GM12878 (cell line): ENCODE measurements at regions not wholly inside any gene's neighbourhood (a gene's known extent, or its start where the extent isn't known, plus 50 kb on each side); places are given as distances from the start of the nearest gene placed in this dataset.

Source experiments
- ASH2L ChIP-seq: fragments of 300-600, 200-600 bp; sonication (generic); IDR thresholded peaks from 2 replicates; pipeline ENCODE4 v1.6.1; 2017; ENCODE audit warnings: low read depth, mild to moderate bottlenecking, borderline replicate concordance
- BHLHE40 ChIP-seq, 2 experiments: fragments of 450-650 bp in 1 of 2; IDR thresholded peaks; 2 replicates each; pipeline ENCODE4 v1.6.1; 2011 to 2017; ENCODE audit warnings: low read depth in 2 of 2, borderline replicate concordance in 1 of 2, improper control_type of control experiment in 1 of 2, low read length in 1 of 2, mild to moderate bottlenecking in 1 of 2
- ETV6 ChIP-seq, 2 experiments: fragments of 450-650 bp in 1 of 2; IDR thresholded peaks in 1 of 2; conservative IDR thresholded peaks in 1 of 2; 2 replicates each; pipeline ENCODE4 v1.6.1; 2014; ENCODE audit warnings: antibody characterized with exemption in 1 of 2, borderline replicate concordance in 1 of 2, low read depth in 1 of 2, mild to moderate bottlenecking in 1 of 2, moderate library complexity in 1 of 2
- EZH2 ChIP-seq: IDR thresholded peaks from 2 replicates; pipeline ENCODE4 v1.6.1; 2012; ENCODE audit warnings: low read depth, mild to moderate bottlenecking, control low read depth, inconsistent platforms, low read length, borderline replicate concordance; ENCODE audit not compliant: control insufficient read depth
- FOXK2 ChIP-seq: fragments of 450-650 bp; IDR thresholded peaks from 2 replicates; pipeline ENCODE4 v1.6.1; 2017; ENCODE audit warnings: mild to moderate bottlenecking, moderate library complexity
- IKZF1 ChIP-seq: fragments of 450-650 bp; conservative IDR thresholded peaks from 2 replicates; pipeline ENCODE4 v1.6.1; 2017; ENCODE audit warnings: antibody characterized with exemption, mild to moderate bottlenecking
- LARP7 ChIP-seq: fragments of 450-650 bp; IDR thresholded peaks from 2 replicates; pipeline ENCODE4 v1.6.1; 2017; ENCODE audit warnings: mild to moderate bottlenecking
- MLLT1 ChIP-seq: fragments of 450-650 bp; IDR thresholded peaks from 2 replicates; pipeline ENCODE4 v1.6.1; 2016; ENCODE audit warnings: mild to moderate bottlenecking
- NFXL1 ChIP-seq: fragments of 450-650 bp; IDR thresholded peaks from 2 replicates; pipeline ENCODE4 v1.6.1; 2017; ENCODE audit warnings: antibody characterized with exemption, mild to moderate bottlenecking, borderline replicate concordance
- PKNOX1 ChIP-seq: fragments of 450-650 bp; IDR thresholded peaks from 2 replicates; pipeline ENCODE4 v1.6.1; 2016; ENCODE audit warnings: mild to moderate bottlenecking
- PML ChIP-seq: IDR thresholded peaks from 2 replicates; pipeline ENCODE4 v1.6.1; 2012; ENCODE audit warnings: low read length, inconsistent platforms
- POLR2A ChIP-seq: IDR thresholded peaks from 2 replicates; pipeline ENCODE4 v1.6.1; 2011; ENCODE audit warnings: low read depth, mild to moderate bottlenecking, low read length
- RB1 ChIP-seq: fragments of 450-650 bp; formaldehyde crosslinking; IDR thresholded peaks from 2 replicates; pipeline ENCODE4 v1.6.1; 2017; ENCODE audit warnings: mild to moderate bottlenecking, borderline replicate concordance
- RCOR1 ChIP-seq: conservative IDR thresholded peaks from 2 replicates; pipeline ENCODE4 v1.6.1; 2012; ENCODE audit warnings: low read depth, low read length, improper control_type of control experiment
- SMARCA5 ChIP-seq: fragments of 450-650 bp; IDR thresholded peaks from 2 replicates; pipeline ENCODE4 v1.6.1; 2017; ENCODE audit warnings: mild to moderate bottlenecking
- SMC3 ChIP-seq: IDR thresholded peaks from 2 replicates; pipeline ENCODE4 v1.6.1; 2011; ENCODE audit warnings: low read length, improper control_type of control experiment, borderline replicate concordance
- SPI1 ChIP-seq: IDR thresholded peaks from 2 replicates; pipeline ENCODE4 v1.6.1; 2011; ENCODE audit warnings: low read depth, mild to moderate bottlenecking, low read length, moderate library complexity, borderline replicate concordance; ENCODE audit not compliant: insufficient read depth
- SUZ12 ChIP-seq: fragments of 200-600 bp; sonication (generic); IDR thresholded peaks from one replicate; pipeline ENCODE4 v1.6.1; 2018; ENCODE audit warnings: antibody characterized with exemption, mild to moderate bottlenecking; ENCODE audit not compliant: unreplicated experiment
- TAF1 ChIP-seq: IDR thresholded peaks from 2 replicates; pipeline ENCODE4 v1.6.1; 2011; ENCODE audit warnings: mild to moderate bottlenecking, low read depth, low read length, borderline replicate concordance
- USF2 ChIP-seq: IDR thresholded peaks from 2 replicates; pipeline ENCODE4 v1.6.1; 2011; ENCODE audit warnings: low read depth, low read length, improper control_type of control experiment, borderline replicate concordance
- YY1 ChIP-seq: IDR thresholded peaks from 2 replicates; pipeline ENCODE4 v1.6.1; 2011; ENCODE audit warnings: low read depth, mild to moderate bottlenecking, low read length
- ZNF687 ChIP-seq: fragments of 450-650 bp; IDR thresholded peaks from 2 replicates; pipeline ENCODE4 v1.6.1; 2017; ENCODE audit warnings: mild to moderate bottlenecking, moderate library complexity

GRCh38 chr13:22061806-22062391 lies 391.0 kb downstream of the FGF9 start (continued):
- TF ChIP-seq SUZ12 (no peak), SMC3 (peak; percentile 2; the same call in 1 of the 2 replicates), SPI1 (peak; percentile 71), RB1 (no peak), YY1 (no peak), USF2 (no peak), EZH2 (no peak), LARP7 (no peak), BHLHE40 (IDR thresholded peaks at IDR 0.05; ENCODE audit: borderline replicate concordance in 1 of 2, low read depth in 2 of 2, low read length in 1 of 2) (peak; percentile 53 to 60; a peak in 3 of 4 replicates), PKNOX1 (peak; percentile 67), TAF1 (no peak), IKZF1 (peak; percentile 37), FOXK2 (0 out of 2 replicates have a peak, but pooled peaks have one; percentile 29), NFXL1 (no peak), MLLT1 (0 out of 2 replicates have a peak, but pooled peaks have one; percentile 14), SMARCA5 (no peak), ASH2L (peak; percentile 89; the same call in 1 of the 2 replicates), PML (no peak), ETV6 (conservative IDR thresholded peaks at IDR 0.05 in 1 of 2, IDR thresholded peaks at IDR 0.05 in 1 of 2; ENCODE audit: borderline replicate concordance in 1 of 2, low read depth in 1 of 2) (peak in 1 of 2 experiments; percentile 30; a peak in 1 of 4 replicates), ZNF687 (0 out of 2 replicates have a peak, but pooled peaks have one; percentile 10), RCOR1 (peak; percentile 28; the same call in 1 of the 2 replicates), POLR2A (peak; percentile 10; the same call in 1 of the 2 replicates)
